GM06990 (cell line): ENCODE measurements at regions not wholly inside any gene's neighbourhood (a gene's known extent, or its start where the extent isn't known, plus 50 kb on each side); places are given as distances from the start of the nearest gene placed in this dataset.

ENCODE experiments used
- DNase-seq: peaks from one replicate; pipeline ENCODE4 v3.0.0-alpha.2; 2011; ENCODE audit not compliant: insufficient read length; ENCODE audit errors: extremely low read depth
- H3K27me3 ChIP-seq: replicated peaks from 2 replicates; pipeline ENCODE4 v1.6.0; 2011; ENCODE audit warnings: low read length; ENCODE audit not compliant: control insufficient read depth, insufficient read depth
- H3K36me3 ChIP-seq: 2 replicates; pipeline ENCODE4 v1.5.1; 2011; ENCODE audit warnings: low read length; ENCODE audit not compliant: control insufficient read depth, insufficient read depth
- H3K4me3 ChIP-seq: replicated peaks from 2 replicates; pipeline ENCODE4 v1.5.1; 2011; ENCODE audit warnings: low read depth, mild to moderate bottlenecking, control low read depth, low read length
- CTCF ChIP-seq: IDR thresholded peaks from 2 replicates; pipeline ENCODE4 v1.5.1; 2011; ENCODE audit warnings: low read length, control low read depth, mild to moderate bottlenecking, inconsistent platforms; ENCODE audit not compliant: insufficient read depth, poor library complexity, severe bottlenecking

DNA sequence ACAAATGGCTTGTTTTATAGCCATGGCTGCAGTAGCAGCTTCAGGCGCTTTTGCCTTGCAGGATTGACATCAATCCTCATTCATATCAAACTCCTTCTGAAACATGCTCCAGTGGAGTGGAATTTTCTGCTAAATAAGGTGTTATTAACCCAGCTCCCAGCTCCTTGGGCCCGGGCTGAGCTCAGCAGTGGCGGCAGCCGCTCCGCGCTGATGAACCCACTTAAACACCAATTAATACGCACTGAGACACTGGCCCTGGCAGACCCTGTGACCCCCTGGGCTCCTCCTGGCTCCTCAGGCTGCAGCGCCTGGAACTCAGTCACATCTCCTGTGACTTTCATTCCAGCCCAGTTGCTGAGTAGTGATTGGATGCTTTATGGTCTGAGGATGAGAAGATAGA lies 137.4 kb upstream of the GRIK3 start:
- Histone ChIP-seq H3K27me3 (no peaks in the 10 kb centered on the region; the same call in 1 of the 2 replicates), H3K36me3 (no peaks in the 10 kb centered on the region), H3K4me3 (no peak overlapping the region)
- TF ChIP-seq CTCF: no peak
- DNase-seq: no peak

DNA sequence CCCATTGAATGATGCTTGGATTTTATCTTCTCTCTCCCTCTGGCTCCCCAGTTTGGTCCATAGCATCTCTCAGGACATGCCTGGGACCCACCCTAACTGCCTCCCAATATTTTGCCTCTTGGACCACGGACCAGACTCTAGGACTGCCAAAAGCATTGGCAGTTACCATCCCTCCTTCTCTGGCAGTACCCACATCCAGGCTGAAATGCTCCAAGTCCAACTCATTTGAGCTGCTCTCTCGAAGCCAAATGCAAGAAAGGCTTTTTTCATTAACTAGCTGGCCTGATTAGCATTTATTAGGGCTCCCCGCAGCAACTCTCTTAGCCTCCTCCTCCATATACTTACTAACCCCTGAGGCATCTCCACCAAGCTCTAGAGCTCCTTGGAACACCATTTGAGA lies 140.0 kb upstream of the GRIK3 start:
- Histone ChIP-seq H3K36me3 (no peaks in the 10 kb centered on the region), H3K4me3 (no peak overlapping the region), H3K27me3 (no peaks in the 10 kb centered on the region; the same call in 1 of the 2 replicates)
- no peak for TF ChIP-seq CTCF
- DNase-seq: no peak

- no peak for DNase-seq
- Histone ChIP-seq H3K36me3 (no peaks in the 10 kb centered on the region), H3K4me3 (no peak overlapping the region), H3K27me3 (no peaks in the 10 kb centered on the region; the same call in 1 of the 2 replicates)
- no peak for TF ChIP-seq CTCF
Observed at GRCh38 chr1:37174876-37175275, 140.6 kb upstream of the GRIK3 start.

DNA sequence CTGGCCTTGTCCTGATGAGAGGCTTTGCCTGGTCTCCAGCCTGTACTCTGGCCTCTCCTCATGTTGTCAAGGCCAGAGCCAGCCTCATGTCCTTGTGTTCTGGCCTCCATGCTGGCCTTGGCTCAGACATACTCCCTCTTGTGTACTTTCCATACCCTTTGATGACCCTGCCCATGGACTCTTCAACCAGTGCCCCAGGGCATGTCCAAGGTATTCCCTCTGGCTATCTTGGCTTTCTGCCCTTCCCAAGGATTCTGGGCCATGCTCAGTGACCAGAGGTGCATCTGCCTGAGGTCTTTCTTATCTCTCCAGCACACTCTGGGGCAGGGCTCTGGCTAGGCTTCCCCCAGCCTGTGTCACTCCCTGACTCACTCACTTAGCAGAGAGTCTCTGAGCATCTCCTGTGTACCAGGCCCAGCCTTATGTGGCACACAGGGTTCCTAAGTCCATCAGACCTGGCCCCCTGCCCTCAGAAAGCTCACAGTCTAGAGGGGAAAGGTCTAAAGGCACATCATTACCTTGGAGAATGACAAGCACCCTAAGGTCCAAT lies 141.4 kb upstream of the GRIK3 start:
- H3K36me3 ChIP-seq: no peaks in the 10 kb centered on the region
- no peak for DNase-seq
- no peak for TF ChIP-seq CTCF
- H3K4me3 ChIP-seq: no peak overlapping the region
- no peaks in the 10 kb centered on the region; the same call in 1 of the 2 replicates for H3K27me3 ChIP-seq

- Histone ChIP-seq H3K4me3 (no peak overlapping the region), H3K36me3 (no peaks in the 10 kb centered on the region), H3K27me3 (no peaks in the 10 kb centered on the region; the same call in 1 of the 2 replicates)
- no peak for TF ChIP-seq CTCF
- no peak for DNase-seq
Observed at GRCh38 chr1:37176269-37176668, 142.0 kb upstream of the GRIK3 start.

DNA sequence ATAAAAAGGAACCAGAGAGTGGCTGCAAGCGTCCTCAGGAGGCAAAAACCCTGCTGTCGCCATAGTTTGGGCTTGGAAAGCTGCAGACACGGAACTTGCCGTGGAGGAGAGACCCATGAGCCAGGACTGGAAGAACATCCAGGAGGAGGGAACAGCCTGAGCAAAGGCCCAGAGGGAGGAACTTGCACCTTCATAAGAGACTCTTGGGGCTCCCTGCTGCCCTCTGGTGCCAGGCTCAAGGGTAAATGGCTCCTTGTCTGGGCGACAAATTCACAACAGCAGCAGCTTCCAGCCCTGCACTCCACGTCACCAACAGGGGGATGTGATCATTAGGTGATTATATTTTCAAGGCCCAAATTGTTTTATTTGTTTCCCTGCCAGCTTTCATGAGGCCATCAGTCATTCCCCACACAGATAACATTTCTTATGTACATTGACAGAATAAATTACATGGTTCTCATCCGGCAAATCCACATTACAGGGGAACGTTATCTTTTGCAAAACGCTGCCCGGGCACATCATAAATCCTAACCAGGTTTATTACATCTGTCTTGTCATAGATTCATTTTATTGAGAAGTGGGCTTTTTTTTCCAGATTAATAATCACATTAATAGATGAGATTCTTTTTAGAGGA lies 143.0 kb upstream of the GRIK3 start:
- Histone ChIP-seq H3K36me3 (no peaks in the 10 kb centered on the region), H3K4me3 (no peak overlapping the region), H3K27me3 (no peaks in the 10 kb centered on the region; the same call in 1 of the 2 replicates)
- peak; percentile 75 for TF ChIP-seq CTCF
- DNase-seq: no peak
